Right atrium auricular region (tissue), 2 donors: ENCODE measurements at regions not wholly inside any gene's neighbourhood (a gene's known extent, or its start where the extent isn't known, plus 50 kb on each side); places are given as distances from the start of the nearest gene placed in this dataset.

ENCODE experiments used
- DNase-seq: peaks from one replicate; pipeline ENCODE4 v3.0.0-alpha.2; 2019; ENCODE audit warnings: low spot score
- H3K27ac ChIP-seq, 2 donors: fragments of 200-600 bp; sonication (generic); 1 replicate in 1 of 2; 2 replicates in 1 of 2; pipeline ENCODE4 v1.5.1; 2016 to 2019
- H3K27me3 ChIP-seq, 2 donors: fragments of 200-600 bp; sonication (generic); one replicate each; pipeline versions ENCODE4 v1.5.1 to v1.6.0; 2017 to 2019
- H3K36me3 ChIP-seq: fragments of 200-600 bp; sonication (generic); one replicate; pipeline ENCODE4 v1.5.1; 2016
- H3K4me1 ChIP-seq, 2 donors: fragments of 200-600 bp; sonication (generic); one replicate each; pipeline versions ENCODE4 v1.5.1 to v1.6.0; 2017 to 2019
- H3K4me3 ChIP-seq, 2 donors: fragments of 200-600 bp; sonication (generic); 1 replicate in 1 of 2; 2 replicates in 1 of 2; pipeline ENCODE4 v1.5.1; 2017 to 2019; ENCODE audit warnings: mild to moderate bottlenecking in 1 of 2, moderate library complexity in 1 of 2
- H3K9me3 ChIP-seq, 2 donors: fragments of 200-600 bp; sonication (generic); one replicate each; pipeline ENCODE4 v1.5.1; 2019
- TF ChIP-seq, protein P1 (sequence below), 2 donors: fragments of 200-600 bp; sonication (generic); IDR thresholded peaks; one replicate each; pipeline ENCODE4 v1.5.1; 2019; ENCODE audit warnings: antibody characterized with exemption in 2 of 2

DNA sequence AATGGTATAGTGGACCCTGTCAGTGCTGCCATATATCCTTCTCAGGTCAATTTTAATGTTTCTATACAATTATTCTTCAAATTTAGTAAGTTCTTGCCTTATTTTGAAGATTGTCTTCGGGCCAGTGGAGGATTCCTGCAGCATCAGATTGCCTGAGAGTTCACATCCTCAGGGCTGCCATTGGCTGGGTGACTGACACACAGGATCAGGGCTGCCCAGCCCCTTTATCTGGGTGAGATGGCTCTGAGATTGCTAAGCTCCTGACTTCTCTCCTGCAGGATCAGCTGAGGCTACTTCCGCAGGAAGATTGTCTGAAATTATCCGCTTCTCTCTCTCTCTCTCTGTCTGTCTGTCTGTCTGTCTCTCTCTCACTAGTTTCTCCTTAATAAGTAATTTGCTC lies 567.4 kb downstream of the TSN start:
- H3K4me3 ChIP-seq = no peak overlapping the region
- H3K4me1 ChIP-seq = no peaks in the 10 kb centered on the region
- H3K9me3 ChIP-seq = peaks cover 0 to 4% of the 10 kb centered on the region in 2 donors
- no peak for DNase-seq
- TF ChIP-seq, protein P1, sequence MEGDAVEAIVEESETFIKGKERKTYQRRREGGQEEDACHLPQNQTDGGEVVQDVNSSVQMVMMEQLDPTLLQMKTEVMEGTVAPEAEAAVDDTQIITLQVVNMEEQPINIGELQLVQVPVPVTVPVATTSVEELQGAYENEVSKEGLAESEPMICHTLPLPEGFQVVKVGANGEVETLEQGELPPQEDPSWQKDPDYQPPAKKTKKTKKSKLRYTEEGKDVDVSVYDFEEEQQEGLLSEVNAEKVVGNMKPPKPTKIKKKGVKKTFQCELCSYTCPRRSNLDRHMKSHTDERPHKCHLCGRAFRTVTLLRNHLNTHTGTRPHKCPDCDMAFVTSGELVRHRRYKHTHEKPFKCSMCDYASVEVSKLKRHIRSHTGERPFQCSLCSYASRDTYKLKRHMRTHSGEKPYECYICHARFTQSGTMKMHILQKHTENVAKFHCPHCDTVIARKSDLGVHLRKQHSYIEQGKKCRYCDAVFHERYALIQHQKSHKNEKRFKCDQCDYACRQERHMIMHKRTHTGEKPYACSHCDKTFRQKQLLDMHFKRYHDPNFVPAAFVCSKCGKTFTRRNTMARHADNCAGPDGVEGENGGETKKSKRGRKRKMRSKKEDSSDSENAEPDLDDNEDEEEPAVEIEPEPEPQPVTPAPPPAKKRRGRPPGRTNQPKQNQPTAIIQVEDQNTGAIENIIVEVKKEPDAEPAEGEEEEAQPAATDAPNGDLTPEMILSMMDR (IDR thresholded peaks at IDR 0.05) = no peak
- H3K27me3 ChIP-seq = no peaks in the 10 kb centered on the region
- H3K27ac ChIP-seq = no peak overlapping the region
- H3K36me3 ChIP-seq = no peaks in the 10 kb centered on the region

DNA sequence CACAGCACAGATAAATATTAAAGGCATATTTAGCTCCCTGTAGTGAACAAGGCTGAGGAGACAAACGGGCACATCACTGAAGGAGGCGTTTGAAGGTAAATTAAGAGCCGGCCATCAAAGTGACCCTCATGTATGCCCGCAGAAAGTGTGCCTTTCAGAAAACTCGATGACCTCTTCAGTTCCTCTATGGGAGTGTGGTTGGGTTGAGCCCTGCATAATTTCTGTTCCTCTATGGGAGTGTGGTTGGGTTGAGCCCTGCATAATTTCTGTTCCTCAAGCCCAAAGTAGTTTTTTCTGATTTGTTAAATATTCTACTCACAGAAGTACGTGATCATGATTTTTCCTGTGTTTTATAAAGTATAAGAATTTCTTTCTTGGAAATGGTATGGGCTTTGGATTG lies 568.5 kb downstream of the TSN start:
- Histone ChIP-seq H3K4me1 (no peaks in the 10 kb centered on the region), H3K27ac (no peak overlapping the region), H3K4me3 (no peak overlapping the region), H3K36me3 (no peaks in the 10 kb centered on the region), H3K9me3 (peaks cover 0 to 4% of the 10 kb centered on the region in 2 donors), H3K27me3 (no peaks in the 10 kb centered on the region)
- TF ChIP-seq, protein P1 (IDR thresholded peaks at IDR 0.05) = no peak
- DNase-seq = no peak

DNA sequence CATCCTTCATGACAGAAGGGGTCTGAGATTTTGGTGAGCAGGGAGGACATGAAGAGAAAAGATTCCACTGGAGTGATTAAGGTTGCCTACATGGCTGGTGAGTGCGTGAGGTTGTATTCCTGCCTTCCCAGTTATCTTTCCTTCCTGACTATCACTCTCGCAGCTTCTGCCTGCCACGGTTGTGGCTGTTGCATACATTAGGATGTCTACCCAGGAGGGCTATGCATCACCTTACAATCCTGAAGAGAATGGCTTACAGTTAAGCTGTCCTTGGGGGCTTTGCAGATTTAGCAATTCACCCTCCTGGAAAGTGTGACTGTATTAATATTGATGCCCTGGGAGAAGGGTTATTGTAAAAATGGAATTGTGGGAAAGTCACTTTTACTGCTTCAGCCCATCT lies 571.0 kb downstream of the TSN start:
- Histone ChIP-seq H3K4me1 (no peaks in the 10 kb centered on the region), H3K9me3 (no peaks in the 10 kb centered on the region), H3K36me3 (no peaks in the 10 kb centered on the region), H3K27ac (no peak overlapping the region), H3K27me3 (no peaks in the 10 kb centered on the region), H3K4me3 (no peak overlapping the region)
- DNase-seq = no peak
- TF ChIP-seq, protein P1 (IDR thresholded peaks at IDR 0.05) = no peak

DNA sequence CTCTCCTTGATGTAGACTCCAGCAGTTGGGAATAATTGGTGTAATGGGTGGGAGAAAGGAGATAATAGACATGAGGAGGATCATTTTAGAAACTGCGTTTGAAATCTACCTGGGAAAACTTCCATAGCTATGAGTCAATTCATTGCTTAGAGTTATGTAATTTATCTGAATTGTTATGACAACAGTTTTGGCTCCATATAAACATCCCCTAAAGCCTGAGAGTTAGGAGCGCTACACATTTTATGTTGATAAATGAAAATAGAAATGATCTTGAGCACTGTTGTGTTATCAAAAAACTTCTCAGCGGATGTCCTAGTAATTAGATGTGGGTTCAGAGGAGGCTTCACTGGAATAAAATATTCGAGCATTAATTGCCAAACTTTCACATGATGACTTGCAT lies 573.4 kb downstream of the TSN start:
- H3K4me1 ChIP-seq = no peaks in the 10 kb centered on the region
- TF ChIP-seq, protein P1 (IDR thresholded peaks at IDR 0.05) = no peak
- no peaks in the 10 kb centered on the region for H3K27me3 ChIP-seq
- no peaks in the 10 kb centered on the region for H3K9me3 ChIP-seq
- no peak overlapping the region for H3K4me3 ChIP-seq
- no peaks in the 10 kb centered on the region for H3K36me3 ChIP-seq
- DNase-seq = no peak
- H3K27ac ChIP-seq = no peak overlapping the region

DNA sequence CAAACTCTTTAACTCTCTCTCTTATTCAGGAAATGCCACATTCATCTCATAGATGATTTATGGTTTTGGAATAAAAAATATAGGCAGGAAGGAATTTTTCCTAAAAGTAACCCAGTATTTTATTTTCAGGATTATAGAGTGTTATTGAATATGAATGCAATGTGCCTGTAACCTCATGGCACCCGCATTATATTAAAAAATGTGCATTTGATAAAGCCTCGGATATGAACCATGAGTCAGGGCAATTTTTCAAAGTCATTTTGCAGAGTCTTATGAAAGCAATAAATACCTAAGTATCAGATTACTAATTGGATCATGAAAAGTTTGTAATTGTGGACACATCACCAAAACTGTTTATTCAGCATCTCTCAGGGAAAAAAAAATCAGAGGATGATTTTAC lies 573.8 kb downstream of the TSN start:
- no peaks in the 10 kb centered on the region for H3K4me1 ChIP-seq
- H3K4me3 ChIP-seq = no peak overlapping the region
- TF ChIP-seq, protein P1 (IDR thresholded peaks at IDR 0.05) = no peak
- DNase-seq = no peak
- H3K27ac ChIP-seq = no peak overlapping the region
- no peaks in the 10 kb centered on the region for H3K27me3 ChIP-seq
- no peaks in the 10 kb centered on the region for H3K9me3 ChIP-seq
- no peaks in the 10 kb centered on the region for H3K36me3 ChIP-seq

DNA sequence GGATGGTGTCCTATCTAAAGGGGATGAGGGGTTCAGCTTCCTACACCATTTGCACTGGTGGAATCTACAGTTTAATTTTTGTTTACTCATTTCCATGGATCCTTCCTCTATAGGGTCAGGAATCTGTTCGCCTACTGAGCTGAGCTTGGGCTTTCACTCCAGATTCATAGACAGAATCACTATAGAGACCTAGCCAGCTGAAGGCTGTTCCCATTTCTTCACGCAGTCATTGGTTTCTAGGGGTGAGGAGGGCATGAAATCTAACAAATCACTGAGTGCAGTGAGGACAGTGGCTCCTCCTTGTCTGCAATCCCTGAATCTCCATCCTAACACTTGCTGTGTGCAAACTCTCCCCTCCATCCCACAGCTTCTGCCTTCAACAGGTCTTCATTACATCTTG lies 578.5 kb downstream of the TSN start:
- Histone ChIP-seq H3K4me1 (no peaks in the 10 kb centered on the region), H3K9me3 (no peaks in the 10 kb centered on the region), H3K4me3 (no peak overlapping the region), H3K36me3 (no peaks in the 10 kb centered on the region), H3K27ac (no peak overlapping the region), H3K27me3 (no peaks in the 10 kb centered on the region)
- DNase-seq = no peak
- TF ChIP-seq, protein P1 (IDR thresholded peaks at IDR 0.05) = no peak
